ENCODE measurements at regions not wholly inside any gene's neighbourhood (a gene's known extent, or its start where the extent isn't known, plus 50 kb on each side); places are given as distances from the start of the nearest gene placed in this dataset.
"Not testable (repeated sequence)": the region's sequence is repeated elsewhere in the genome, so short reads cannot be mapped to it uniquely, and the experiment has no call there.

GRCh38 chr17:28266926-28267719, 51.9 kb upstream of the TMEM97 start:
- DNase-seq; H3K27ac ChIP-seq (ENCODE audit: low read length); H3K27me3 ChIP-seq (ENCODE audit: control insufficient read depth, insufficient read depth, low read length); ATAC-seq; H3K4me1 Mint-ChIP-seq; H3K4me3 Mint-ChIP-seq; H3K27ac Mint-ChIP-seq; H3K9me3 Mint-ChIP-seq; H3K4me3 ChIP-seq (ENCODE audit: low read length); H3K4me1 ChIP-seq (ENCODE audit: control insufficient read depth, insufficient read depth, low read length); intact Hi-C loops (cut with micrococcal nuclease); H3K36me3 ChIP-seq (ENCODE audit: control insufficient read depth, insufficient read depth, low read length): not testable (repeated sequence)
- peaks cover 15% of the 10 kb centered on the region for H3K9me3 ChIP-seq (ENCODE audit: control insufficient read depth, insufficient read depth, low read length)
- Mint-ChIP-seq H3K27me3 (ENCODE audit: low read depth in 2 of 2) (peaks cover 7 to 19% of the 10 kb centered on the region in 2 donors), H3K36me3 (peaks cover 12% of the 10 kb centered on the region)
- WGBS (ENCODE audit: insufficient coverage) = 97% methylated on average over 30 of the region's 31 CpGs

- no peaks in the 10 kb centered on the region for H3K4me1 ChIP-seq (ENCODE audit: control insufficient read depth, insufficient read depth, low read length)
- Mint-ChIP-seq H3K27me3 (ENCODE audit: low read depth in 2 of 2) (peaks cover 16 to 27% of the 10 kb centered on the region in 2 donors), H3K4me1 (no peaks in the 10 kb centered on the region), H3K4me3 (no peak overlapping the region), H3K36me3 (peaks cover 4% of the 10 kb centered on the region), H3K9me3 (peaks cover 0 to 5% of the 10 kb centered on the region in 2 donors), H3K27ac (no peak overlapping the region)
- no peak overlapping the region for H3K27ac ChIP-seq (ENCODE audit: low read length)
- WGBS (ENCODE audit: insufficient coverage) = 94% methylated on average over 25 of the region's 25 CpGs
- no peak overlapping the region for H3K4me3 ChIP-seq (ENCODE audit: low read length)
- peaks cover 8% of the 10 kb centered on the region for H3K9me3 ChIP-seq (ENCODE audit: control insufficient read depth, insufficient read depth, low read length)
- TF ChIP-seq CTCF (IDR thresholded peaks at IDR 0.05) = no peak
- ATAC-seq (no peak), DNase-seq (no peak)
- H3K27me3 ChIP-seq (ENCODE audit: control insufficient read depth, insufficient read depth, low read length) = no peaks in the 10 kb centered on the region
- intact Hi-C loops (cut with micrococcal nuclease) = no loop called here
- no peaks in the 10 kb centered on the region for H3K36me3 ChIP-seq (ENCODE audit: control insufficient read depth, insufficient read depth, low read length)
These were observed 51.0 kb upstream of the TMEM97 start for GRCh38 chr17:28267720-28268609.

- Histone ChIP-seq H3K9me3 (ENCODE audit: control insufficient read depth, insufficient read depth, low read length) (peaks cover under 1% of the 10 kb centered on the region), H3K4me1 (ENCODE audit: control insufficient read depth, insufficient read depth, low read length) (no peaks in the 10 kb centered on the region), H3K4me3 (ENCODE audit: low read length) (no peak overlapping the region), H3K27me3 (ENCODE audit: control insufficient read depth, insufficient read depth, low read length) (peaks cover 3% of the 10 kb centered on the region), H3K27ac (ENCODE audit: low read length) (no peak overlapping the region), H3K36me3 (ENCODE audit: control insufficient read depth, insufficient read depth, low read length) (no peaks in the 10 kb centered on the region)
- Mint-ChIP-seq H3K4me3 (no peak overlapping the region), H3K27ac (no peak overlapping the region), H3K9me3 (peaks cover 0 to 3% of the 10 kb centered on the region in 2 donors), H3K36me3 (no peaks in the 10 kb centered on the region), H3K4me1 (no peaks in the 10 kb centered on the region), H3K27me3 (ENCODE audit: low read depth in 2 of 2) (peaks cover 17 to 35% of the 10 kb centered on the region in 2 donors)
- DNase-seq (no peak), ATAC-seq (no peak)
- WGBS (ENCODE audit: insufficient coverage) = 84% methylated on average over 10 of the region's 10 CpGs
- intact Hi-C loops (cut with micrococcal nuclease) = no loop called here
- TF ChIP-seq CTCF (IDR thresholded peaks at IDR 0.05) = no peak
These were observed 50.2 kb upstream of the TMEM97 start for GRCh38 chr17:28268610-28269313.

All from natural killer cell (primary cell).